HCT116 (cell line): ENCODE measurements at regions not wholly inside any gene's neighbourhood (a gene's known extent, or its start where the extent isn't known, plus 50 kb on each side); places are given as distances from the start of the nearest gene placed in this dataset.

ENCODE experiments used
- ATAC-seq: fragments of 200-7000 bp; cut with Tn5 transposase; 2 replicates; pipeline ENCODE4 v1.9.1; 2020; ENCODE audit warnings: mild to moderate bottlenecking, moderate library complexity
- BruUV-seq: library from RNA; stranded (reverse); fragments of 400-500 nt; replicated peaks from 2 replicates; lab custom pipeline; 2021; lab: Mats Ljungman, UMichigan
- CTCF ChIA-PET: fragments of 300-600 bp; sonication (Branson Sonifier 250); formaldehyde crosslinking; loops from one replicate; lab custom pipeline; 2021; ENCODE audit warnings: antibody characterized with exemption; lab: Charles Lee
- POLR2A ChIA-PET: fragments of 300-600, 350-600 bp; sonication (Branson Sonifier 250); formaldehyde crosslinking; loops from one replicate; lab custom pipeline; 2021; ENCODE audit warnings: antibody characterized with exemption; lab: Charles Lee
- RAD21 ChIA-PET, 2 experiments: fragments of 300-600 bp; sonication (Branson Sonifier 250); formaldehyde crosslinking; loops; one replicate each; lab custom pipeline; 2023; ENCODE audit warnings: low total read pairs in 2 of 2; ENCODE audit not compliant: uncharacterized antibody in 2 of 2, unreplicated experiment in 2 of 2, low non-redundant PET in 1 of 2; lab: Charles Lee
- DNase-seq: peaks from one replicate; pipeline ENCODE4 v3.0.0-alpha.2; 2010; ENCODE audit warnings: low read depth, low spot score
- H2AFZ ChIP-seq: fragments of 200-600 bp; shearing (Covaris generic), sonication (generic); 2 replicates; pipeline ENCODE4 v1.6.1; 2017; ENCODE audit warnings: low read depth, mixed run types, mixed read lengths, antibody characterized with exemption, low read length; ENCODE audit not compliant: poor library complexity, severe bottlenecking
- H3K27ac ChIP-seq: 2 replicates; pipeline ENCODE4 v1.5.1; 2012; ENCODE audit warnings: low read depth, low read length
- H3K27me3 ChIP-seq: fragments of 200-600 bp; sonication (generic); 2 replicates; pipeline ENCODE4 v1.6.1; 2016; ENCODE audit warnings: mixed run types, low read length, mixed read lengths; ENCODE audit not compliant: insufficient read depth
- H3K36me3 ChIP-seq, 2 experiments: fragments of 200-500 bp in 1 of 2; fragments of 200-600 bp in 1 of 2; sonication (Bioruptor generic) in 1 of 2; sonication (generic) in 1 of 2; 2 replicates each; pipeline versions ENCODE4 v1.5.1 to v1.6.1; 2014 to 2016; ENCODE audit warnings: low read length in 2 of 2, inconsistent platforms in 1 of 2, mixed read lengths in 1 of 2, mixed run types in 1 of 2; ENCODE audit not compliant: insufficient read depth in 2 of 2, control insufficient read depth in 1 of 2
- H3K4me1 ChIP-seq, 2 experiments: fragments of 200-600 bp in 1 of 2; sonication (generic) in 1 of 2; 2 replicates each; pipeline versions ENCODE4 v1.5.1 to v1.6.1; 2012 to 2017; ENCODE audit warnings: low read length in 2 of 2, inconsistent platforms in 1 of 2, mild to moderate bottlenecking in 1 of 2, mixed read lengths in 1 of 2, mixed run types in 1 of 2, moderate library complexity in 1 of 2; ENCODE audit not compliant: insufficient read depth in 2 of 2, control insufficient read depth in 1 of 2
- H3K4me2 ChIP-seq: fragments of 200-600 bp; sonication (generic); 2 replicates; pipeline ENCODE4 v1.6.1; 2017; ENCODE audit warnings: mixed run types, low read length, mixed read lengths
- H3K4me3 ChIP-seq, 2 experiments: fragments of 200-600 bp in 1 of 2; sonication (generic) in 1 of 2; replicated peaks in 1 of 2; 2 replicates each; pipeline ENCODE4 v1.5.1; 2011 to 2016; ENCODE audit warnings: low read length in 2 of 2, control low read depth in 1 of 2, low read depth in 1 of 2, mild to moderate bottlenecking in 1 of 2, mixed read lengths in 1 of 2, mixed run types in 1 of 2
- H3K79me2 ChIP-seq: fragments of 200-600 bp; sonication (generic); 2 replicates; pipeline ENCODE4 v1.6.1; 2017; ENCODE audit warnings: mild to moderate bottlenecking, mixed run types, low read length, moderate library complexity, mixed read lengths; ENCODE audit not compliant: insufficient read depth
- H3K9ac ChIP-seq: fragments of 200-600 bp; sonication (generic); 2 replicates; pipeline ENCODE4 v1.6.1; 2016; ENCODE audit warnings: low read length, mixed read lengths
- H3K9me2 ChIP-seq: fragments of 200-600 bp; sonication (generic), shearing (Covaris generic); 2 replicates; pipeline ENCODE4 v1.6.1; 2017; ENCODE audit warnings: mixed run types, mild to moderate bottlenecking, moderate library complexity; ENCODE audit not compliant: insufficient read depth
- H3K9me3 ChIP-seq, 2 experiments: fragments of 200-500 bp in 1 of 2; fragments of 200-600 bp in 1 of 2; sonication (Bioruptor generic) in 1 of 2; sonication (generic) in 1 of 2; 2 replicates each; pipeline ENCODE4 v1.6.1; 2014 to 2017; ENCODE audit warnings: low read length in 2 of 2, mixed read lengths in 2 of 2, inconsistent platforms in 1 of 2, low read depth in 1 of 2, mild to moderate bottlenecking in 1 of 2, mixed run types in 1 of 2, moderate library complexity in 1 of 2; ENCODE audit not compliant: control insufficient read depth in 1 of 2, insufficient read depth in 1 of 2
- H4K20me1 ChIP-seq: fragments of 200-600 bp; sonication (generic), shearing (Covaris generic); 2 replicates; pipeline ENCODE4 v1.6.1; 2017; ENCODE audit warnings: mixed run types, mild to moderate bottlenecking, moderate library complexity; ENCODE audit not compliant: insufficient read depth
- CBX3 ChIP-seq: IDR thresholded peaks from 2 replicates; pipeline ENCODE4 v1.6.1; 2012; ENCODE audit warnings: low read depth
- CTCF ChIP-seq, 3 experiments: fragments of 200-600 bp in 1 of 3; sonication (generic) in 1 of 3; IDR thresholded peaks in 2 of 3; conservative IDR thresholded peaks in 1 of 3; 2 replicates each; pipeline ENCODE4 v1.5.1; 2012 to 2017; ENCODE audit warnings: low read depth in 2 of 3, low read length in 2 of 3, antibody characterized with exemption in 1 of 3, borderline replicate concordance in 1 of 3, control low read depth in 1 of 3, mild to moderate bottlenecking in 1 of 3, mixed read lengths in 1 of 3, mixed run types in 1 of 3, moderate library complexity in 1 of 3; ENCODE audit not compliant: insufficient read depth in 1 of 3
- EGR1 ChIP-seq: IDR thresholded peaks from 2 replicates; pipeline ENCODE4 v1.6.1; 2012; ENCODE audit warnings: low read depth
- EZH2 ChIP-seq: fragments of 200-600 bp; sonication (generic); IDR thresholded peaks from 2 replicates; pipeline ENCODE4 v1.6.1; 2017; ENCODE audit warnings: antibody characterized with exemption, mixed run types
- EZH2phosphoT487 ChIP-seq: fragments of 200-600 bp; IDR thresholded peaks from 2 replicates; pipeline ENCODE4 v1.6.1; 2018; ENCODE audit warnings: antibody characterized with exemption, borderline replicate concordance
- FOSL1 ChIP-seq: IDR thresholded peaks from 2 replicates; pipeline ENCODE4 v1.6.1; 2012; ENCODE audit warnings: low read depth
- MAX ChIP-seq: IDR thresholded peaks from 2 replicates; pipeline ENCODE4 v1.6.1; 2012
- POLR2AphosphoS5 ChIP-seq: IDR thresholded peaks from 2 replicates; pipeline ENCODE4 v1.6.1; 2011; ENCODE audit warnings: mild to moderate bottlenecking, low read depth, low read length, moderate library complexity
- REST ChIP-seq: IDR thresholded peaks from 2 replicates; pipeline ENCODE4 v1.6.1; 2012; ENCODE audit warnings: low read depth
- SIN3A ChIP-seq: IDR thresholded peaks from 2 replicates; pipeline ENCODE4 v1.6.1; 2012; ENCODE audit warnings: low read depth
- SP1 ChIP-seq: IDR thresholded peaks from 2 replicates; pipeline ENCODE4 v1.6.1; 2012; ENCODE audit warnings: low read depth
- TCF7L2 ChIP-seq: IDR thresholded peaks from 2 replicates; pipeline ENCODE4 v1.7.0; 2011; ENCODE audit warnings: borderline replicate concordance, inconsistent platforms; ENCODE audit not compliant: insufficient read depth, insufficient read length; ENCODE audit errors: extremely low read depth
- YY1 ChIP-seq: IDR thresholded peaks from 2 replicates; pipeline ENCODE4 v1.6.1; 2011; ENCODE audit warnings: low read length, low read depth, moderate library complexity, mild to moderate bottlenecking; ENCODE audit not compliant: insufficient replicate concordance; ENCODE audit errors: extremely low read depth
- ZFX ChIP-seq: fragments of 450-650 bp; IDR thresholded peaks from 2 replicates; pipeline ENCODE4 v1.6.1; 2017
- ZNF274 ChIP-seq: fragments of 200-500 bp; sonication (Bioruptor generic); IDR thresholded peaks from 2 replicates; pipeline ENCODE4 v1.6.1; 2014; ENCODE audit warnings: mild to moderate bottlenecking, low read depth, low read length, inconsistent platforms
- intact Hi-C: fragments of 100-400 bp; cut with micrococcal nuclease; formaldehyde crosslinking; loops from 2 replicates; pipeline ENCODE4 v1.10.0; 2022

- no TSS peak for BruUV-seq
- Histone ChIP-seq H3K27ac (no peak overlapping the region), H3K79me2 (no peaks in the 10 kb centered on the region), H3K9me3 (peaks cover 5 to 27% of the 10 kb centered on the region in 2 experiments; a peak in 2 of 4 replicates), H3K27me3 (no peaks in the 10 kb centered on the region), H3K4me2 (no peak overlapping the region), H4K20me1 (no peaks in the 10 kb centered on the region), H3K9me2 (no peaks in the 10 kb centered on the region), H3K4me1 (no peaks in the 10 kb centered on the region), H3K4me3 (no peak overlapping the region), H3K9ac (no peak overlapping the region), H2AFZ (no peak overlapping the region), H3K36me3 (no peaks in the 10 kb centered on the region)
- no peak for TF ChIP-seq SP1
- no peak for TF ChIP-seq REST
- no peak for TF ChIP-seq SIN3A
- TF ChIP-seq YY1, result no peak
- TF ChIP-seq FOSL1, result no peak
- no peak for TF ChIP-seq EGR1
- no peak for TF ChIP-seq EZH2
- no peak for TF ChIP-seq ZFX
- no peak for TF ChIP-seq EZH2phosphoT487
- TF ChIP-seq TCF7L2, result no peak
- TF ChIP-seq CTCF (IDR thresholded peaks at IDR 0.05 in 2 of 3, conservative IDR thresholded peaks at IDR 0.05 in 1 of 3; ENCODE audit: borderline replicate concordance in 1 of 3, insufficient read depth in 1 of 3, low read depth in 2 of 3, low read length in 2 of 3), result no peak
- no peak for TF ChIP-seq POLR2AphosphoS5
- TF ChIP-seq MAX, result no peak
- no peak for TF ChIP-seq CBX3
- TF ChIP-seq ZNF274, result no peak
- ChIA-PET CTCF (no interaction called here), RAD21 (no interaction called here), POLR2A (no interaction called here)
- DNase-seq, result no peak
- intact Hi-C loops, result no loop called here
- no peak for ATAC-seq
Measured at GRCh38 chr3:88742674-88743507, 364.5 kb upstream of the EPHA3 start.
